NCI-H1105 treated with DMSO at 0.1 percent for 48 hours (cell line): ENCODE measurements at regions not wholly inside any gene's neighbourhood (a gene's known extent, or its start where the extent isn't known, plus 50 kb on each side); places are given as distances from the start of the nearest gene placed in this dataset.

Experiments used
- DNase-seq: peaks from one replicate; lab custom pipeline; 2025; lab: John Stamatoyannopoulos, UW

GRCh38 chr20:24738981-24739633 lies 210.0 kb upstream of the CST7 start:
- DNase-seq = no peak

DNA sequence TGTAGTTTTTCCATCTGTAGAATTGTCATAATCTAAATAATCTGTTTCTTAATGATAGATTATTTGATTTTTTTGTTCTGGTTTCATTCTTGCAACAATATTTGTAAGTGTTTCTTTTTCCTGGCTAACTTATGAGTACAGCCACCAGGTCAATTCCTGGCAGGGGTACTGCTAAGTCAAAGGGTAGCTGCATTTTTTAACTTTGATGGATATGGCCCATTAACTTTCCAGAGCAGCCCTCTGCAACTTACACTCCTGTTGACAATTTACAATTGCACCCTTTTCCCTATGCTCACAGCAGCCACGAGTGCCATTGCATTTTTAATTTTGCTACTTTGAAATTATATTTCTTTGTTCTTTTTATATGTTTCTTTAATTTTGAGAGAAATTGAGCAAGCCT lies 209.3 kb upstream of the CST7 start:
- DNase-seq = no peak

DNA sequence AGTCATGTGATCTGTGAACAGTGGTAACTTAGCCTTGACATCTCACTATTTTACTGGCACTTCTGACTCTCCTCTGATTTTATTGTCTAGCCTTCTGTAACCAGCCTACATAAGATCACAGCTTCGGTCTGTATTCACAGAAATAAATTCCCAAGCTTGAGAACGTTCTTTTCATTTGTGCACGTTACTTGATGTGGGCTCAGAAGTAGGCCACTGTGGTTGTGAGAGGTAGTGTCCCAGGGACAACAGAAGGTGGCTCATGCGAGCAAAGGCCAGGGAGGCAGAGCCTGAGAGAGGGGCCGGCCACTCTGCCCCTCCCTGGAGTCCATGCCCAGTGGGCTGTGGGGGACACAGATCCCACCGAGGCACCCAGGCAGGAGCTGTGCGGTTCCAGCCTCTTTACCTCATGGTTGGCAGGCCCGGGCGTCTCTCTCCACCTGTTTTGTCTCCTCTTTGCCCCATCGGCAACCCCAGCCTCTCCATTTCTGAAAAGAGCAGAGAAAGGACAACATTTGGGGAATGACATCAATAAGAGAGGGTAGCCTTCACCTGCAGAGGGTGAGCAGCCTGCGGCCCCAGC lies 207.5 kb upstream of the CST7 start:
- DNase-seq = no peak

DNA sequence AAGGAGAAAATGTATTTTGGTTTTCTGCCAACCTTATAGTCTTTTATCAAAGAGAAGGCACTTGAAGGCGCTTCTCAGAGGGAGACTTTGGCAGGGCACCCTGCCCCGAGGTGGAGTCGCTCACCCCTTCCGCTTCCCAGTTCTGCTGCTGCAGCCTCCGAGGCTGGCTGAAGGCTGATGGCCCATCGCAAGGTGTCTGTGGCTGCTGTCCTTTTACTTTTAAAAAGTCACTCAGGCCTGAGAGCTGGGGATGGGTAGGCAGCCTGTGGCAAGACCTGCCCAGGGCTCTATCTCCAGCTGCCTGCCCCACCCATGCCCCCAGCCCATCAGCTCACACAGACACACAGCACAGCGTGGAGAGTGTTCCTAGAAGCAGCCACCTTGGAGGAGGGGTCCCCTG lies 206.6 kb upstream of the CST7 start:
- no peak for DNase-seq

DNA sequence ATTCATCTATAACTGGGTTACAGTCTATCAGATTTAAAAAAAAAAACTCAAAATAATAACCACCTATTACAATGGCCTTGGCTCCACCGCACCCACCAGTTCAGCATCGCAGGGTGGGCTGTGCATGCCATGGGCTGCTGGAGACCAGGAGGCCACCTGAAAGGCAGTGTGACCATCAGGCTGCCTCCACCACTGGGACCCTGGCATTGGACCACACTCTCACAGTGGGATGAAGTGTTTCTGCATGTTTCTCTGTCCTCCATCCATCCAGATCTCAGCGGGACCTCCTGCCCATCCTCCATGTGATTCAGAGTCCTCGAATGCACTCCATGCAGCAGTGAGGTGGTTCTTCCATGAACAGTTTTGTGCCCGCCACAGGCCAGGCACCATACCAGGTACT lies 206.1 kb upstream of the CST7 start:
- DNase-seq = no peak

DNA sequence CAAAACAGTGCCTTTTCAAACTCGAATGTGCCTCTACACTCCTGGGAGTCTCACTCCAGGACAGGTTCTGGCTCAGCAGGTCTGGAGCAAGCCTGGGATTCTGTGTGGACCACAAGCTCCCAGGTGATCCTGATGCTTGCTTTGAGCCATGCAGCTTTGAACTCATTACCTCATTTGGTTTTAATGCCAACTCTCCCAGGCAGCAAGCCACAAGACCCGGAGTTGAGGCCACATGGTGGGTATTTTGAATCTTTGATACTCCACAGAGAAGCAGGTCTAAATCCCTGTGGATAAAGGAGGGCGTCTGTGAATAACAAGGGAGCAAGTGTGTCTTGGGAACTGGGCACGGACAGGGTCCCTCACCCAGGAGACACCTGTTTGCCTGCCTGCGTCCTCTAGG lies 205.4 kb upstream of the CST7 start:
- no peak for DNase-seq

GRCh38 chr20:24744747-24745146 lies 204.3 kb upstream of the CST7 start:
- no peak for DNase-seq

DNA sequence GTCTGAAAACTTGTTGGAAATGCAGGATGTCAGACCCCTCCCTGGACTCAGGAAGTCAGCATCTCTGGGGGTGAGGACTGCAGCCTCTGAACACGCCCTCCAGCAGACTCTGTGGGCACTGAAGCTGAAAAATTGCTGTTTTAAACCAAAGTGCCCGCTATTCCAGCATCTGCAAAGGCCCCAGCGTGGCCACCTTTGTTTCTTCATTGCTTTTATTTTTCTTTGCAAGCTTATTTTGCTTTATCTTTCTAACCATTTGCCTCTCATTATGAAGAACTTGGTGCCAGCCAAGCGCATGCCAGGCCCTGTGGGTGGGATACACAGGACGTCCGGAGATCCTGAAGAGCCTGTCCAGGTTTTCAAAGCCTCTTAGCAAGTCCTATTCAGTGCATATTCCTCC lies 203.9 kb upstream of the CST7 start:
- DNase-seq = no peak

GRCh38 chr20:24745617-24746350 lies 203.3 kb upstream of the CST7 start:
- DNase-seq = no peak

GRCh38 chr20:24746351-24746685 lies 202.8 kb upstream of the CST7 start:
- peak; percentile 78 for DNase-seq

DNA sequence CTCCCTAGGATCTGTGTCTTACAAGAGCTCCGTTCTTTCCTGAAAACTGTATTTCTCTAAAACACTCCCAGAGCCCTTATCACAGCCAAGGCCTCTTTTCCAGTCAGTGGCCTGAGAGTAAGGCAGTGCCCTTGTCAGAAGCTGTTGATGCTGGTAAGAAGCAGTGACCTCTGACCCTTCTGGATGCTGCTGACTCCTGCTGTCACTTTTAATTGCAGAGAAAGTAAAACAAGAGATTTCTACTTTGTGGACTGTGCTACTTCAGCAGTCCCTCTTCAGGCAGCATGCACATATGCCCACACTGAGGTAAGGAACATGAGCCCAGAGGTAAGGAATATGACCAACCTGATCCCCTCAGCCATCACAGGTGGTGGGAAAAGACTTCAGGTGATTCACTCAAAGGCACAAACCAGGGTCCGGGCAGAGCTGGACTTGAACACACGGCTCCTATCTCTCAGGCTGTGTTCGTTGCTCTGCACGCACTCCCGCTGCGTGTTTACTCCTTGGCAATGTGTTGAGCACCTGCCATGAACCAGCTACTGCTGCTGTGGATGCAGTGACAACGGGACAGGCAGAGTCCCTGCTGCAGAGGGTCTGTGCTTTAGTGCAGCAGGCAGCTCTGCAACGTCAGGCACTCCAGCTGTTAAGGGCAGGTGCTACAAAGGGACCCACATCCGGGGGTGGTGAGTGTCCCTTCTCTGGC lies 201.9 kb upstream of the CST7 start:
- no peak for DNase-seq

DNA sequence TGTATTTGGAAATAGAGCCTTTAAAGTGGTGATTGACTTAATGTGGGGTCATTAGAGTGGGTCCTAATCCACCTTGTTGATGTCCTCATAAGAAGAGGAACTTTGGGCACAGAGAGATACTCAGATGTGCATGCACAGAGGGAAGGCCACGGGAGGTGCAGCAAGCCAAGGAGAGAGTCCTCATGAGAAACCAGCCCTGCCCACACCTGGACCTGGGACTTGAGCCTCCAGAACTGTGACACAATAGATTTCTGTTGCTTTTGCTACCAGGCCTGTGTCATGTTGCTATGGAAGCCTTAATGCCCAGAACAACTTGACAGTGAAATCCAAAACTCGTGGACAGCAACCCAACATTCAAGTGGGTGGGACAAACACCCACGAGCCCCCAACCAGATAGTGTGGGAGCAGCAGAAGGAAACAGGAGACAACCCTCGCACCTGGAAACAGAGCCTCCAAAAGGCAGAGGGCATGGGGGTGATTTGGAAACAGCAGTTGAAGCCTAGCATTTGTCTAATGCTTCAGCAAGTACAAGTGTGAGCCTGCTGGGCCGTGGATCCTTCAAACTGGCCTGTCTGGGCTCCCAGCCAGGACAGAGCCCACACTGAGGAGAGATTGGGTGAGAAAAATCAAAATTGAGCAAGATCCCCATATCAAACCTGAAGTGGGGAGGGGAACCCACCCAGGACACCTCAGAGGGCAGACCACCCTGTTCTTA lies 201.0 kb upstream of the CST7 start:
- no peak for DNase-seq

- DNase-seq = no peak
Observed at GRCh38 chr20:24751551-24751950, 197.5 kb upstream of the CST7 start.

DNA sequence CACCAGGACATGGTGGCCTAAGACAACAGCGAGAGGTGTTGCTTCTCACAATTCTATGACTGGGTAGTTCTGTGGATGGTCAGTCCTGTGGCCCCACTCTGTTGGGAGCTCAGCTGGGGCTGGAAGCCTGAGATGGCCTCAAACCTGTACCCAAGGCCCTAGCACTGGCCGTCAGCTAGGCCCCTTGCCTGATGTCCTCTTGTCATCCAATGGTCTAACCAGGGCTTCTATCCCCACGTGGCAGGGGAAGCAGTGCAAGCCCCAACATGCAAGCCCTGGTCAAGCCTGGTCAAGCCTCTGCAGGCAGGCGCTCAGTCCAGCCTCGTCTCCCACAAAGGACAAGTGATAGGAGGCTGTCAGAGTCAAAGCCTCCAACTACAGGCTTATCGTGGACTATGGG lies 196.5 kb upstream of the CST7 start:
- DNase-seq = no peak

GRCh38 chr20:24753130-24753529 lies 195.9 kb upstream of the CST7 start:
- DNase-seq = no peak

DNA sequence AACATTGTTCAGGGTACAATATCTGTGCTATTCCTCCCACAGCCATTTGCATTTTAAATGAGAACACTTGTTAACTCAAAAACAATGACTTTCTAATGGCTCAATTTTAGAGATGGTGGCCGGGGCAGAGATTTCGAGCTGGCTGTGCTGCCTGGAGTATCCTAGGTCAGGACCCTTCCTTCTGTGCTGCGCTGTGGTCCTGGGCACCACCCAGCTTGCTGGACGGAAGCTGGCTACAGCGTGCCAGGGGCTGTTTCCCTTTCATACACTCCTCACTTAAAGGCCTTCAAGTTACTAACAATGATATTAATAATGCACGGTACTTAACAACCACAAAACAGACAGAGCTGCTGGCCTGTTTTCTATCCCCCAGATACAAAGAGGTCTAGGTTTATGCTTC lies 194.4 kb upstream of the CST7 start:
- no peak for DNase-seq

DNA sequence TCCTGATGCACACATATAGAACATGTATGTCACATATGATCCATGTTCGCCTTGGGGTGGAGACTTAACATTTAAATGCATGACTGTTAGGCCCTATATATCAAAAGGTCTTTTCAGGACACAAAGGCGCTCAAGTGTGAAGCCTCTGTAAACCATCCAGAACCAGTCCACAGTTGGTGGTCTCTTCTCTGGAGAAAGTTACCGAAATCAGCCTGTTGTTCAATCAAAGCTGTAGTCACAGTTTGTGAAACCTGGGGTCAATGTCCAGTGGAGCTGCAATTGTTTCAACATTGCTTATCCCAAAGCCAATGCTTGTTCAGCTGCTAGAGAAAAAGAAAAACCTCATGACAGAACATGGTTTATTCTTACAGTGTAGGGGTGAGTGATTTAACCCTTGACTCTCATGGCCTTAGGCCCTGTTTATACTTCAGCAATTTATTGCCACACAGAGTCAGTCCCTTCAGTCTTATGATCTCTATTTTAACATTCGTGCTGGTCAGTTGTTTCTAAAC lies 193.6 kb upstream of the CST7 start:
- DNase-seq = no peak

DNA sequence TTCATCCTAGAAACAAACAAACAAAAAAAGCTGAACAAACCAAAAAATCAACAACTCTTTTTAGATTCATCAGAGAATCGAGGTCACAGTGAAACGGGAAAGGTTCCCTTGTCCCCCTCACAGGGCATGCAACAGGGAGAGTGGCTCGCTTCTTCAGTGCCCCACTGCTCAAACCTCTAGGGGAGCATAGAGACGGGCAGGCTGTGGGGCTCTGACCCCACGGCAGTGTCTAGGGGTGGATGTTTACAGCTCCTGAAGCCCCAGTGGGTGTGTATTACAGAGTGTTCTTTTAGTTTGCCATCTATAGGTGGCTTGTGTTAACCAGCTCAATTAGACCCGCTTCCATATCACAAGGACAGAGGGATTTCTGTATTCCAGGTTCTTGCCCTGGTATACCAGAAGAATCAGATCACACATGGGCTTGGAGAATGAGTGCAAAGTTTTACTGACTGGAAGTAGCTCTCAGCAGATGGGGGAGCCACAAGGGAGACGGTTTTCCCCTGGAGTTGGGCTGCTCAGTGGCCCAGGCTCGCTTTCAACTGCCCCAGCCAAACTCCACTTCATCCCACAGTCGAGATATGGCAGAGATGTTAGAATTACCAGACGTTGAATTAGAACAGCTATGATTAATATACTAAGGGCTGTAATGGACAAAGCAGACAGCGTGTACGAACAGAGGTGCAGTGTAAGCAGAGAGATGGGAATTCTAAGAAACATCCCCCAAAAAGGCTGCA lies 192.6 kb upstream of the CST7 start:
- no peak for DNase-seq

GRCh38 chr20:24761220-24762065 lies 187.6 kb upstream of the CST7 start:
- no peak for DNase-seq

DNA sequence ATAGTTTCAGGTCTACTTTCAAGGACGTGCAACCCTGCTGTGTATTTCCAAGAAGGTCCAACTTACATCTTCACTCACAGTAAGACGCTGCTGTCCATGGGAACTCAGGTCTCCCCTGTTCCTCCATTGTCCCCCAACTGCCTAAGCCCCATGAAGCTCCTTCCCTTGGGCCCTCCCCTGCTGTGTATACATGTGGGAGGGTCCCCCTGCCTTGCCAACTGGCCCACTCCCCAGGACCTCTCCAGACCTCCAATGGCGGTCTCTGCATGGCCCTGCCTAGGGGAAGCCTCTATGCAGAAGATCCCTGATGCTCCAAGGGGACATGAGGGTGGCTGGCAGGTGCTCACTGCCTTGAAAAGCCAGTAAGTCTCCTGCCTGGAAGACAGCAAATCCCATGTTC lies 186.7 kb upstream of the CST7 start:
- DNase-seq = no peak
